HCT116 (cell line): ENCODE measurements at regions not wholly inside any gene's neighbourhood (a gene's known extent, or its start where the extent isn't known, plus 50 kb on each side); places are given as distances from the start of the nearest gene placed in this dataset.

Experiments used
- EGR1 ChIP-seq: IDR thresholded peaks from 2 replicates; pipeline ENCODE4 v1.6.1; 2012; ENCODE audit warnings: low read depth
- EZH2 ChIP-seq: fragments of 200-600 bp; sonication (generic); IDR thresholded peaks from 2 replicates; pipeline ENCODE4 v1.6.1; 2017; ENCODE audit warnings: antibody characterized with exemption, mixed run types
- POLR2A ChIP-seq: IDR thresholded peaks from 2 replicates; pipeline ENCODE4 v1.7.0; 2011; ENCODE audit warnings: borderline replicate concordance; ENCODE audit not compliant: insufficient read depth, insufficient read length; ENCODE audit errors: extremely low read depth
- TF ChIP-seq, protein P1 (sequence below), 3 experiments: fragments of 200-600 bp in 1 of 3; sonication (generic) in 1 of 3; IDR thresholded peaks in 2 of 3; conservative IDR thresholded peaks in 1 of 3; 2 replicates each; pipeline ENCODE4 v1.5.1; 2012 to 2017; ENCODE audit warnings: low read depth in 2 of 3, low read length in 2 of 3, antibody characterized with exemption in 1 of 3, borderline replicate concordance in 1 of 3, control low read depth in 1 of 3, mild to moderate bottlenecking in 1 of 3, mixed read lengths in 1 of 3, mixed run types in 1 of 3, moderate library complexity in 1 of 3; ENCODE audit not compliant: insufficient read depth in 1 of 3

DNA sequence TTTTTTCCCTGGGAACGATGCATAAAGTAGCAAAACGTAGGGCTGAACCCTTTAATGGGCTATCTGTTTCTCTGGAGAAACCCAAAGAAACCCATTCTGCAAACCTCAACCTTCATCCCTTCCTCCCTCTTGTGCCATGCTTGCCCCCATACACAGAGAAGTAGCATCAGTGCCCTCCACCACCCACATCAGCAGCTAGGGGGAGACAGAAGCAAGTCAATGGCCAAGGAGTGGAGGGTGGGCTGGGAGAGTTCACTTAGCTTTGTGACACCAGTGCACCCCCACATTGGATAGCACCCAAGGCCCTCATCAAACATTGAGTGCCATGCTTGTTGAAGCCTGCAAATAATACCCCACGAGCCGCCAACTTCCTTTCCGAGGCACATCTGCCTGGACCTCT is 282.4 kb downstream of the ABCC12 start:
- TF ChIP-seq, protein P1, sequence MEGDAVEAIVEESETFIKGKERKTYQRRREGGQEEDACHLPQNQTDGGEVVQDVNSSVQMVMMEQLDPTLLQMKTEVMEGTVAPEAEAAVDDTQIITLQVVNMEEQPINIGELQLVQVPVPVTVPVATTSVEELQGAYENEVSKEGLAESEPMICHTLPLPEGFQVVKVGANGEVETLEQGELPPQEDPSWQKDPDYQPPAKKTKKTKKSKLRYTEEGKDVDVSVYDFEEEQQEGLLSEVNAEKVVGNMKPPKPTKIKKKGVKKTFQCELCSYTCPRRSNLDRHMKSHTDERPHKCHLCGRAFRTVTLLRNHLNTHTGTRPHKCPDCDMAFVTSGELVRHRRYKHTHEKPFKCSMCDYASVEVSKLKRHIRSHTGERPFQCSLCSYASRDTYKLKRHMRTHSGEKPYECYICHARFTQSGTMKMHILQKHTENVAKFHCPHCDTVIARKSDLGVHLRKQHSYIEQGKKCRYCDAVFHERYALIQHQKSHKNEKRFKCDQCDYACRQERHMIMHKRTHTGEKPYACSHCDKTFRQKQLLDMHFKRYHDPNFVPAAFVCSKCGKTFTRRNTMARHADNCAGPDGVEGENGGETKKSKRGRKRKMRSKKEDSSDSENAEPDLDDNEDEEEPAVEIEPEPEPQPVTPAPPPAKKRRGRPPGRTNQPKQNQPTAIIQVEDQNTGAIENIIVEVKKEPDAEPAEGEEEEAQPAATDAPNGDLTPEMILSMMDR (IDR thresholded peaks at IDR 0.05 in 2 of 3, conservative IDR thresholded peaks at IDR 0.05 in 1 of 3; ENCODE audit: borderline replicate concordance in 1 of 3, insufficient read depth in 1 of 3, low read depth in 2 of 3, low read length in 2 of 3): peak; percentile 26 to 70 (median 61); a peak in 5 of 6 replicates
- TF ChIP-seq EGR1 (no peak), EZH2 (no peak), POLR2A (no peak)
